Esophagus muscularis mucosa (tissue), 4 donors: ENCODE measurements at regions not wholly inside any gene's neighbourhood (a gene's known extent, or its start where the extent isn't known, plus 50 kb on each side); places are given as distances from the start of the nearest gene placed in this dataset.

ENCODE experiments used
- DNase-seq: peaks from one replicate; pipeline ENCODE4 v3.0.0-alpha.2; 2017; ENCODE audit errors: extremely low spot score
- H3K27ac ChIP-seq, 4 donors: fragments of 200-600 bp; sonication (generic); replicated peaks in 1 of 4; 1 replicate in 3 of 4; 2 replicates in 1 of 4; pipeline ENCODE4 v1.5.1; 2016 to 2019; ENCODE audit warnings: mild to moderate bottlenecking in 1 of 4
- H3K27me3 ChIP-seq, 4 donors: fragments of 200-600 bp; sonication (generic); one replicate each; pipeline versions ENCODE4 v1.5.1 to v1.6.0; 2016 to 2019
- H3K36me3 ChIP-seq, 4 donors: fragments of 200-600 bp; sonication (generic); one replicate each; pipeline ENCODE4 v1.5.1; 2016 to 2019
- H3K4me1 ChIP-seq, 4 donors: fragments of 200-600 bp; sonication (generic); one replicate each; pipeline ENCODE4 v1.5.1; 2016 to 2019
- H3K4me3 ChIP-seq, 4 donors: fragments of 200-600 bp; sonication (generic); 1 replicate in 2 of 4; 2 replicates in 2 of 4; pipeline ENCODE4 v1.5.1; 2016 to 2019; ENCODE audit warnings: mild to moderate bottlenecking in 4 of 4, moderate library complexity in 1 of 4
- H3K9me3 ChIP-seq, 4 donors: fragments of 200-600 bp; sonication (generic); 1 replicate in 3 of 4; 2 replicates in 1 of 4; pipeline ENCODE4 v1.5.1; 2016 to 2019
- EP300 ChIP-seq: sonication (generic); formaldehyde crosslinking; IDR thresholded peaks from one replicate; pipeline ENCODE4 v1.6.1; 2017; ENCODE audit warnings: antibody characterized with exemption
- POLR2A ChIP-seq: fragments of 450-650 bp; IDR thresholded peaks from one replicate; pipeline ENCODE4 v1.6.1; 2017; ENCODE audit warnings: antibody characterized with exemption, moderate library complexity, mild to moderate bottlenecking, low read depth
- POLR2AphosphoS5 ChIP-seq, 2 donors: sonication (generic); formaldehyde crosslinking; IDR thresholded peaks; one replicate each; pipeline ENCODE4 v1.6.1; 2017; ENCODE audit warnings: antibody characterized with exemption in 2 of 2
- WGBS: methylation state at CpG from one replicate; pipeline ENCODE4 v1.1.5; 2018; 5-methylcytosine and 5-hydroxymethylcytosine counted together
- intact Hi-C: fragments of 100-400 bp; cut with DNase I; formaldehyde crosslinking; loops from one replicate; pipeline ENCODE4 v1.15.1; 2023
- TF ChIP-seq, protein P1 (sequence below), 3 experiments: fragments of 200-600 bp in 2 of 3; fragments of 450-650 bp in 1 of 3; sonication (generic) in 2 of 3; IDR thresholded peaks; one replicate each; pipeline ENCODE4 v1.5.1; 2017 to 2019; ENCODE audit warnings: antibody characterized with exemption in 3 of 3, mild to moderate bottlenecking in 2 of 3, moderate library complexity in 1 of 3

DNA sequence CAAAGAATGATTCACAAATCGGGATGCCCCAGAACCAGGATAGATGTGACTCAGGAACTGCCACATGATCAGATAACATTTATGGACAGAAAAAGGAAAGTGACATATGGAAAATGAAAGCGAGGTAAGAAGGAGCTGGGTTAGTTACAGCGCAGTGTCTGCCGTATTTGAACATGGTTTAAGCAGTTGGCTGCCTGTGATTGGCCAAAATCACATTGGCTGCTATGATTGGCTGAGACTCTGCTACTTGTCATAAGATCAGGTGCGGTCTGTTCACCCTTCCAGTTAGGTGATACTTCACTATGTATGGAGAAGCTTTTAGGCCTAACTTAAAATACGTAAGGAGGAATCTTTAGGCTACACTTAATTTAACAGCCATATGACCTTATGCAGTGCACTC, 322.7 kb upstream of the HAND2 start:
- H3K27me3 ChIP-seq: no peaks in the 10 kb centered on the region
- no peaks in the 10 kb centered on the region for H3K9me3 ChIP-seq
- peak overlapping the region in 2 of 4 donors; percentile 43 to 53 for H3K27ac ChIP-seq
- peaks cover 0 to 24% (median 9%) of the 10 kb centered on the region in 4 donors for H3K4me1 ChIP-seq
- no peak for TF ChIP-seq POLR2A
- TF ChIP-seq POLR2AphosphoS5 (IDR thresholded peaks at IDR 0.05): no peak
- TF ChIP-seq, protein P1, sequence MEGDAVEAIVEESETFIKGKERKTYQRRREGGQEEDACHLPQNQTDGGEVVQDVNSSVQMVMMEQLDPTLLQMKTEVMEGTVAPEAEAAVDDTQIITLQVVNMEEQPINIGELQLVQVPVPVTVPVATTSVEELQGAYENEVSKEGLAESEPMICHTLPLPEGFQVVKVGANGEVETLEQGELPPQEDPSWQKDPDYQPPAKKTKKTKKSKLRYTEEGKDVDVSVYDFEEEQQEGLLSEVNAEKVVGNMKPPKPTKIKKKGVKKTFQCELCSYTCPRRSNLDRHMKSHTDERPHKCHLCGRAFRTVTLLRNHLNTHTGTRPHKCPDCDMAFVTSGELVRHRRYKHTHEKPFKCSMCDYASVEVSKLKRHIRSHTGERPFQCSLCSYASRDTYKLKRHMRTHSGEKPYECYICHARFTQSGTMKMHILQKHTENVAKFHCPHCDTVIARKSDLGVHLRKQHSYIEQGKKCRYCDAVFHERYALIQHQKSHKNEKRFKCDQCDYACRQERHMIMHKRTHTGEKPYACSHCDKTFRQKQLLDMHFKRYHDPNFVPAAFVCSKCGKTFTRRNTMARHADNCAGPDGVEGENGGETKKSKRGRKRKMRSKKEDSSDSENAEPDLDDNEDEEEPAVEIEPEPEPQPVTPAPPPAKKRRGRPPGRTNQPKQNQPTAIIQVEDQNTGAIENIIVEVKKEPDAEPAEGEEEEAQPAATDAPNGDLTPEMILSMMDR (IDR thresholded peaks at IDR 0.05): no peak
- no peak for TF ChIP-seq EP300
- intact Hi-C loops: no loop called here
- H3K36me3 ChIP-seq: no peaks in the 10 kb centered on the region
- DNase-seq: no peak
- H3K4me3 ChIP-seq: no peak overlapping the region
- 84% methylated on average over 6 of the region's 6 CpGs for WGBS

DNA sequence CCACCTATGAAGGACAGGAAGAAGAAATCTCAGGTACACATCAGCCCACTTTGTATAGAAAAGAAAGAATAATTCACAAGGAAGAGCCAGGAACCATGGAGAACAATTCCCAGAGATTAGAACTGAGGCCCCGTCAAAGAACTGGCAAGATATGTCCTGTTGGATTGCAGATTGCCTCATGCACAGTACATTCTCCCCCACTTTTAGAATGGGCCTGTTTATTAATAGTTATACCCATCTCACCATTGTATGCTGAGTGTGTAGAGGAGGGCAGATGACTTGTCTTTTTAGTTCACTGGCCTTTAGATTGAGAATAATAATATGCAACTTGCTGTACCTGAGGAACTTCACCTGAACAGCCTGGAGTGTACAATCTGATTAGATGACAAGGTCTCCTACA, 315.6 kb upstream of the HAND2 start:
- DNase-seq: no peak
- TF ChIP-seq EP300 (no peak), POLR2AphosphoS5 (IDR thresholded peaks at IDR 0.05) (no peak), POLR2A (no peak)
- TF ChIP-seq, protein P1 (IDR thresholded peaks at IDR 0.05): no peak
- H3K4me1 ChIP-seq: no peaks in the 10 kb centered on the region
- WGBS: 90% methylated on average over 1 of the region's 1 CpG
- no peaks in the 10 kb centered on the region for H3K36me3 ChIP-seq
- H3K9me3 ChIP-seq: peaks cover 0 to 14% (median 3%) of the 10 kb centered on the region in 4 donors
- H3K27ac ChIP-seq: no peak overlapping the region
- H3K27me3 ChIP-seq: no peaks in the 10 kb centered on the region
- intact Hi-C loops: no loop called here
- H3K4me3 ChIP-seq: no peak overlapping the region

DNA sequence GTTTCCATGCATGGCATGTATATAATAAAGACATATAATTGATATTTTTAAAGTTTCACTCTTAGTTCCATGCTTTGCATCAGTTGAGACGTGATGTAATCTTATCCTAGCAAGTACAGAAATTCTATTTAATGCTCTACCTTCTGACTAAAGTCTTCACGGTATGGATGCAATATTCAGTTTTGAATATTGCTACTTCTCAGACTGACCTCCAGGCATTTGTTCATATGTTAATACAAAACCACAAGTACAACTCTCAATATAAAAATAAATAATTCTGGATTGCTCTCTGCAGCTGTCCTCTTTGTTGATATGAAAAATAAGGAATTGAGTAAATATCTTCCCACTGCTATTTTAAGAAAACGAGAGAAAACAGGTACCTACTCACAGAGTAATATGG, 309.8 kb upstream of the HAND2 start:
- WGBS: 78% methylated on average over 3 of the region's 3 CpGs
- intact Hi-C loops: no loop called here
- peaks cover 0 to 8% (median 4%) of the 10 kb centered on the region in 4 donors for H3K4me1 ChIP-seq
- peaks cover 0 to 14% (median 3%) of the 10 kb centered on the region in 4 donors for H3K9me3 ChIP-seq
- no peak for DNase-seq
- H3K27me3 ChIP-seq: no peaks in the 10 kb centered on the region
- TF ChIP-seq, protein P1 (IDR thresholded peaks at IDR 0.05): no peak
- TF ChIP-seq POLR2AphosphoS5 (IDR thresholded peaks at IDR 0.05) (no peak), POLR2A (no peak), EP300 (no peak)
- H3K4me3 ChIP-seq: no peak overlapping the region
- H3K27ac ChIP-seq: no peak overlapping the region
- H3K36me3 ChIP-seq: no peaks in the 10 kb centered on the region

DNA sequence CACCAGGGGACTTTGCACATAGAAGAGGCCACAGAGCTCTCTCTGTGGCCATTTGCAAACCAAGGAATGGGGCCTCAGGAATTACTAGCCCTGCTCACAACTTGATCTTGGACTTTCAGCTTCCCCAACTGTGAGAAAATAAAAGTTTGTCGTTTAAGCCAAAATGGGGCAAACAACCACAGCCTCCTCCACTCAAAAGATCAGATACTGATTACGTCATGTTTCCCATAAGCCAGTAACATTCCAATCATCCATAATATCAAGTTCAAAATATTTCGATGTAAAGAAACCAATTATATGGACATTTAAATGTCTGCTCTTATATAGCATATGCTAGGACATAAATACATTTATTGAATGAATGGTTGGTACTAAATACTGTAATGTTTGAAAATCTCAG, 307.5 kb upstream of the HAND2 start:
- DNase-seq: no peak
- Histone ChIP-seq H3K36me3 (no peaks in the 10 kb centered on the region), H3K4me3 (no peak overlapping the region), H3K9me3 (peaks cover 0 to 8% (median 1%) of the 10 kb centered on the region in 4 donors), H3K27me3 (no peaks in the 10 kb centered on the region), H3K27ac (no peak overlapping the region), H3K4me1 (peaks cover 0 to 8% (median 4%) of the 10 kb centered on the region in 4 donors)
- WGBS: 86% methylated on average over 3 of the region's 3 CpGs
- intact Hi-C loops: no loop called here
- TF ChIP-seq POLR2A (no peak), POLR2AphosphoS5 (IDR thresholded peaks at IDR 0.05) (no peak), EP300 (no peak)
- TF ChIP-seq, protein P1 (IDR thresholded peaks at IDR 0.05): no peak

DNA sequence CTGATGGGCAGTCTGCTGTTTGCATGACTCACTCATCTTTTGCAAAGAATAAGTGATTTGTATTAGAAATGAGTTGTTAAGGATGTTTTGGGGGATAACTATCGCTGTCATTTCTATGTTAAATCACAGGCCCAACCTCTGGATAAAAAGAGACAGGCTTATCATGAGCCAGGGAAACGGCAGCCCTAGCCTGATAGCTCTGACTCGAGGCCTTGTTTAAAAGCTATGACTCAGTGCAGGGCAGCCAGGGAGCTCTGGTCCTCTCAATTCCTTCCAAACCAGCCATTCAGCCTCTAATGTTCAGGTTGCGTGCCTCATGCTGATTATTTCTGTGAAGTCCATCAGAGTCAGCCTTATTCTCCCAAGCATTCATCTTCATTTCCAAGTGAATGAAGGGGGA, 305.9 kb upstream of the HAND2 start:
- no peaks in the 10 kb centered on the region for H3K36me3 ChIP-seq
- no peaks in the 10 kb centered on the region for H3K9me3 ChIP-seq
- intact Hi-C loops: no loop called here
- no peaks in the 10 kb centered on the region for H3K27me3 ChIP-seq
- peaks cover 0 to 8% (median 4%) of the 10 kb centered on the region in 4 donors for H3K4me1 ChIP-seq
- no peak overlapping the region for H3K27ac ChIP-seq
- 41% methylated on average over 4 of the region's 4 CpGs for WGBS
- H3K4me3 ChIP-seq: no peak overlapping the region
- DNase-seq: no peak
- TF ChIP-seq EP300: no peak
- TF ChIP-seq POLR2A: no peak
- TF ChIP-seq POLR2AphosphoS5 (IDR thresholded peaks at IDR 0.05): no peak
- TF ChIP-seq, protein P1 (IDR thresholded peaks at IDR 0.05): no peak
